ENCODE measurements at regions not wholly inside any gene's neighbourhood (a gene's known extent, or its start where the extent isn't known, plus 50 kb on each side); places are given as distances from the start of the nearest gene placed in this dataset.

- Histone ChIP-seq H3K9me3 (replicated peaks; ENCODE audit: control insufficient read depth, insufficient read depth, low read depth, low read length) (no peaks in the 10 kb centered on the region), H3K27me3 (ENCODE audit: control insufficient read depth in 2 of 2, insufficient read depth in 2 of 2, low read length in 2 of 2) (peaks cover 0 to 4% of the 10 kb centered on the region in 2 experiments; a peak in 1 of 5 replicates), H3K36me3 (ENCODE audit: control insufficient read depth, insufficient read depth, low read length) (no peaks in the 10 kb centered on the region), H3K9ac (ENCODE audit: insufficient read depth in 1 of 2, low read depth in 2 of 2, low read length in 2 of 2) (no peak overlapping the region), H3K79me2 (ENCODE audit: control insufficient read depth, insufficient read depth, low read length) (no peaks in the 10 kb centered on the region), H3K4me1 (replicated peaks in 1 of 2; ENCODE audit: control insufficient read depth in 2 of 2, insufficient read depth in 2 of 2, low read length in 2 of 2) (no peaks in the 10 kb centered on the region), H3K9me1 (ENCODE audit: control insufficient read depth, insufficient read depth, low read length) (no peaks in the 10 kb centered on the region), H4K20me1 (replicated peaks; ENCODE audit: control insufficient read depth, insufficient read depth, low read length) (no peaks in the 10 kb centered on the region), H3K4me2 (ENCODE audit: insufficient read depth, low read length) (no peak overlapping the region), H2AFZ (ENCODE audit: low read depth, low read length) (no peak overlapping the region), H3K4me3 (no peak overlapping the region), H3K27ac (ENCODE audit: extremely low read depth, low read depth, low read length) (no peak overlapping the region)
- DNase-seq (ENCODE audit: extremely low read depth in 1 of 4, low spot score in 3 of 4) (no peak), ATAC-seq (no peak), FAIRE-seq (no peak)
- BruUV-seq (replicated peaks), result no TSS peak
- in situ Hi-C loops (cut with MboI), result no loop called here
- CTCF ChIA-PET (ENCODE audit: low intra/inter-chr PET ratio), result no interaction called here
- WGBS (ENCODE audit: insufficient coverage, low coverage, missing lambda C conversion rate), result 0% methylated on average over 6 of the region's 9 CpGs
- POLR2A ChIA-PET, result interaction anchor here (0.6 kb wide), 1 partner anchor 214 kb away, joined by 3 read pairs; no protein-coding TSS in a partner anchor
- intact Hi-C loops (cut with micrococcal nuclease), result no loop called here
- TF ChIP-seq EZH2 (IDR thresholded peaks at IDR 0.05; ENCODE audit: borderline replicate concordance, low read depth, low read length), result no peak
- TF ChIP-seq GTF2B (IDR thresholded peaks at IDR 0.05; ENCODE audit: extremely low read depth, insufficient read length), result no peak
- no peak for TF ChIP-seq TSC22D4 (tag; IDR thresholded peaks at IDR 0.05)
- no peak for TF ChIP-seq RHOXF2B (CRISPR knock-in tag; conservative IDR thresholded peaks at IDR 0.05)
- TF ChIP-seq, protein P1, sequence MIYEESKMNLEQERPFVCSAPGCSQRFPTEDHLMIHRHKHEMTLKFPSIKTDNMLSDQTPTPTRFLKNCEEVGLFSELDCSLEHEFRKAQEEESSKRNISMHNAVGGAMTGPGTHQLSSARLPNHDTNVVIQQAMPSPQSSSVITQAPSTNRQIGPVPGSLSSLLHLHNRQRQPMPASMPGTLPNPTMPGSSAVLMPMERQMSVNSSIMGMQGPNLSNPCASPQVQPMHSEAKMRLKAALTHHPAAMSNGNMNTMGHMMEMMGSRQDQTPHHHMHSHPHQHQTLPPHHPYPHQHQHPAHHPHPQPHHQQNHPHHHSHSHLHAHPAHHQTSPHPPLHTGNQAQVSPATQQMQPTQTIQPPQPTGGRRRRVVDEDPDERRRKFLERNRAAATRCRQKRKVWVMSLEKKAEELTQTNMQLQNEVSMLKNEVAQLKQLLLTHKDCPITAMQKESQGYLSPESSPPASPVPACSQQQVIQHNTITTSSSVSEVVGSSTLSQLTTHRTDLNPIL (CRISPR knock-in tag; IDR thresholded peaks at IDR 0.05), result no peak
- TF ChIP-seq ZNF583 (CRISPR knock-in tag; IDR thresholded peaks at IDR 0.05), result no peak
- no peak for TF ChIP-seq CGGBP1 (CRISPR knock-in tag; IDR thresholded peaks at IDR 0.05)
- no peak for TF ChIP-seq NCOA2 (IDR thresholded peaks at IDR 0.05; ENCODE audit: partially characterized antibody in 2 of 2)
- TF ChIP-seq ZNF41 (CRISPR knock-in tag; conservative IDR thresholded peaks at IDR 0.05), result no peak
- TF ChIP-seq HOMEZ (CRISPR knock-in tag; IDR thresholded peaks at IDR 0.05), result no peak
- TF ChIP-seq SMARCB1 (IDR thresholded peaks at IDR 0.05; ENCODE audit: insufficient read length, low read depth), result no peak
- TF ChIP-seq ATF4 (CRISPR knock-in tag; IDR thresholded peaks at IDR 0.05), result no peak
- TF ChIP-seq ZNF696 (CRISPR knock-in tag; conservative IDR thresholded peaks at IDR 0.05), result no peak
- TF ChIP-seq ZNF398 (CRISPR knock-in tag; IDR thresholded peaks at IDR 0.05), result no peak
- no peak for TF ChIP-seq DACH1 (IDR thresholded peaks at IDR 0.05; ENCODE audit: partially characterized antibody)
- no peak for TF ChIP-seq ATF3 (IDR thresholded peaks at IDR 0.05)
- no peak for TF ChIP-seq ATF3 (CRISPR knock-in tag; conservative IDR thresholded peaks at IDR 0.05)
Observed at GRCh38 chr14:104368751-104369100, 210.8 kb upstream of the C14orf180 start.

Measured in K562 (cell line).